IPS-NIHi7 (cell line): ENCODE measurements at regions not wholly inside any gene's neighbourhood (a gene's known extent, or its start where the extent isn't known, plus 50 kb on each side); places are given as distances from the start of the nearest gene placed in this dataset.
"Not testable (repeated sequence)": the region's sequence is repeated elsewhere in the genome, so short reads cannot be mapped to it uniquely, and the experiment has no call there.

ENCODE experiments used
- DNase-seq: peaks from one replicate; pipeline ENCODE4 v3.0.0; 2012; ENCODE audit warnings: mixed read lengths; ENCODE audit errors: extremely low spot score

DNA sequence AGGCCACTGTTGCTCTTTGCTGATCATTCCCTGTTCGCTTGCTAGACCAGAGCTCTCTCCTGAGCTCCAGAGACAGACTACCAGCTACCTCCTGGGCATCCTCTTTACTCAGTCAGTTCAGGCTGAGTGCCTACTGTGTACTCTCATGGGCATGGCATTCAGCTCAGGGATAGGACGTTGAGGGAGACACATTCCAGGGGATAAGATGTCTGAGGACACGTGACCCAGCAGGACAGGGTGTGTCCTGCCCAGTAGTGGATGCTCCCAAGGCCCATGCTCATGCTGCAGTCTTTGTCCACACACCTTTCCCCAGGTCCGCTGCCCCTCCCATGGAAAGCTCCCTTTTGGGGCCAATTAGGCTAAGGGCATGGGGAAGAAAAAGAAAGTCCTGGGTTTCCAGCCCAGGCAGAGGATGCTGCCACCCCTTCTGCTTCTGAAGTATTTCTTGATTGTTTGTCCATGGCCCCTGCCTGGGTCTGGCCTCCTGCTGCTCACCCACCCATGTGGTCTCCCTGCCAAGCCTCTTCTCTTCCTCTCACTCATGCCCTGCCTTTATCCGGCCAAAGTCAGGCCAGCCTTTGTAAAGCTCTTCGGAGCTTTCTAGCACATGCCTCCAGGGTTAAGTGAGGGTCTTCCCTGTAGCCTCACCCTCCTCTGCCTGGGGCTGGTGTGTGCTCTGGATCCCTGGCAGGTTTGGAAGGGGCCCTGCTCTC, 60.5 kb upstream of the PITX1 start:
- DNase-seq, result no peak

DNA sequence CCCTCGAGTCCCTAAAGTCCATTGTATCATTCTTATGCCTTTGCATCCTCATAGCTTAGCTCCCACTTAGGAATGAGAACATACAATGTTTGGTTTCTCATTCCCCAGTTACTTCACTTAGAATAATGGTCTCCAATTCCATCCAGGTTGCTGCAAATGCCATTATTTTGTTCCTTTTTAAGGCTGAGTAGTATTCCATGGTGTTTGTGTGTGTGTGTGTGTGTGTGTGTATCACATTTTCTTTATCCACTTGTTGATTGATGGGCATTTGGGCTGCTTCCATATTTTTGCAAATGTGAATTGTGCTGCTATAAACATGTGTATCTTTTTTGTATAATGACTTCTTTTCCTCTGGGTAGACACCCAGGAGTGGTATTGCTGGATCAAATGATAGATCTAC, 59.5 kb upstream of the PITX1 start:
- not testable (repeated sequence) for DNase-seq

DNA sequence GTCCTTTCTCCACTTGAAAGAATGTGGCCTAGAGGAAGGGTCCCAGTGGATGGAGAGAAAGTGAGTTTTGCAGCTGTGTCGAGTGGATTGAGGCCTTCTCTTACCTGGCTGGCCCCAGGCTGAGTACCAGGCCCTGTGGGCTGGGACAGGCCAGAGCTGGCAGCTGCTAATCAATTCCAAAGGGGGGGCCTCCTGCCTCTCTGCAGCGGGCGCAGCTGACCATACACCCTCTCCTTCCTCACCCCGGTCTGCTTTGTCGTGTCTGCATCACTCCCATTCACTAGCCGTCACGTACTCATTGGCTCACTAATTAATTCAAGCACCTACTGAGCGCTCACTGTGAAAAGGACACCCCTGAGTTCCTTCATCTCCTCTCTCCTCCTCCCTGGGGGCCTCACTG, 58.4 kb upstream of the PITX1 start:
- DNase-seq, result no peak

- DNase-seq, result no peak
Measured at GRCh38 chr5:135091286-135091685, 57.3 kb upstream of the PITX1 start.

GRCh38 chr5:135089912-135090311, 55.9 kb upstream of the PITX1 start:
- DNase-seq, result no peak

GRCh38 chr5:135088911-135089310, 54.9 kb upstream of the PITX1 start:
- DNase-seq, result no peak

GRCh38 chr5:135087950-135088349, 53.9 kb upstream of the PITX1 start:
- no peak for DNase-seq

- no peak for DNase-seq
Measured at GRCh38 chr5:135085936-135086725, 52.1 kb upstream of the PITX1 start.

GRCh38 chr5:135085133-135085935, 51.3 kb upstream of the PITX1 start:
- no peak for DNase-seq
